Activated CD8-positive, alpha-beta memory T cell treated with anti-CD3 and anti-CD28 coated beads for 36 hours (primary cell): ENCODE measurements at regions not wholly inside any gene's neighbourhood (a gene's known extent, or its start where the extent isn't known, plus 50 kb on each side); places are given as distances from the start of the nearest gene placed in this dataset.

Source experiments
- CTCF ChIA-PET: fragments of 350-600 bp; sonication (Branson Sonifier 250); formaldehyde crosslinking; loops from one replicate; lab custom pipeline; 2021; ENCODE audit warnings: antibody characterized with exemption; lab: Charles Lee
- POLR2A ChIA-PET: fragments of 350-600 bp; sonication (Branson Sonifier 250); formaldehyde crosslinking; loops from one replicate; lab custom pipeline; 2021; ENCODE audit warnings: antibody characterized with exemption; lab: Charles Lee

DNA sequence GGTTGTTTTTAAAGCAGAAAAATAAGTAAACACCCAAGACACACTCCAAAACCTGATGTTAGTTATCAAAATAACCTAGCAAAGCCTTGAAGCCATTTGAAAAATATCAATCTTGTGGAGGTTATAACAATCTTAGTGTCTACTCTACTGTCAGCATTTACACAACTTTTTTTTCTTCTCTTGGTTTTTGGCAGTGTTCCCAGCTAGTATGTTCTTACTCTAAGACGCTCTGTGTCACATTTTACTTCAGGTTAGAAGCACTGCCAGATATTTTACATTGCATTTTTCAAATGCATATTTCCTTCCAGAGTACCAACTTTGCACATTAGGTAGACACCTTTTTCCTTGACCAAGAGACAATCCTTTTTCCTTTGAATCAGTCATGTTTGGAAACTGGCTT, 114.0 kb upstream of the INPP4B start:
- CTCF ChIA-PET = no interaction called here

DNA sequence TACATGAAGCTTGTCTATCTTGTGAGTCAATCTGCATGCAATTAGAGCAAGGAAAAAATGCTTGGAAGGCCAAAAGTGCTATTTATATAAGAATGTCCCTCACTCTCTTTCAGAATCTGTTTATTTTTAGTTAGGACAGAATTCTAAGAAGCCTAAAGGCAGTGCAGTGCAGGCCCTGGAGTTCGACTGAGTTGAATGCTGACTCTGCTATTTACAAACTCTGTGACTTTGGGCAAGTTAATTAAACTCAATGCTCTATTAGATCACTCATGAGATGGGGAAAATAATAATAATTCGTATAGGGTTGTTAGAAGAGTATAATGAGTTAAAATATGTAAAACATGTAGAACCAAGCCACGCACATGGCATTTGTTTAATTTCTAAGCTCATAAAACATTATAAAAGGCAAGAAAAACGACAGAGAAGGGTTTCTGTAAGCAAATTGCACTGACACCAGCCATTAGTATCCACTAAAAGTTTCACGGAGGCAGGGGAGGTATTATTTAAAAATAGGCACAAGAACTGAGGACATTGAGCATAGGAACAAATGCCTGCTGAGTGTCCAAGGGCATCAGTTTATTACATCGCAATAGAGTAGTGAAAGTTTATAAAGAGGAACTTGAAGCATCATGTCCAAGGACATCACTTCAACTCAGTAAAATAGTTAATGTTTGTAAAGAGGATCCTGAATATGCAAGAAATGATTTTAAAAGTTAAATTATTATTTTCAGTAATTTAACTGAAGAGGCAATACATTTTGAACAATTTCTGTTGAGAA, 115.0 kb upstream of the INPP4B start:
- ChIA-PET POLR2A (no interaction called here), CTCF (no interaction called here)

More for the DNA sequence above, 114.0 kb upstream of the INPP4B start:
- POLR2A ChIA-PET = no interaction called here

DNA sequence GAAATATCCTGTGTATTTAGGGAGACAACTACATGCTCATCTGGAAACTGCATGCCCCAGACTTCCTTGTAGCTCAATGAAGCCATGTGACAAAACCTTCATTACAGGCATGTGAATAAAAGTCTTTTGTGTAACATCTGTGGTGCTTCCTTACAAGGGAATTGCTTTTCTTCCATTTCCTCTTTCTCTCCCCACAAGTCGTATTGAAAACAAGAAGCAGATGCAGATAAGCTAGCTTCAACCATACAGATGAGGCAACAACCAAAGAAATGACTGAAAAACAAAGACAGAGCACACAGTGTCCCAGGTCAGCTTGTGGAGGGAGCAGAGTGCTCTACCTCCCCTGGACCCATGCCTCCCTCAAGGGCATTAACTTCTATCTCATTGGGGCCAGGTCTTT, 115.8 kb upstream of the INPP4B start:
- ChIA-PET POLR2A (no interaction called here), CTCF (no interaction called here)

DNA sequence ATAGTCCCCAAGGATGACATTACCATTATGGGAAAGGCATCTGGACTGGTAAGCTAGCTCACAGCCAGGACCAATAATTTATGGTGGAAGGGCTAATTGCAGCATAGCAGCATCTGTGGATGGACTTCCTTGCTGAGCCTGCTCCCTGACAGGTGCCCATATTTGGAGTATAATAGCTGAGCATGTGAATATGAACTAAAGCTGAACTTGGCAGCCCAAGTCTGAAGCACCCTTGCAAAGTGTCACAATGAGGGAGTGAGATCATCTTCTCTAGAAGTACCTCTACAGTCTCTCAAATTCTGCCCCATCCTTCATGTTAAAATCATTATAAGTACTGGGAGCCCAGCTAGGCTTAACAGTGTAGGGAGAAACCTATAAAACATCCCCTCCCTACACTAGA, 128.2 kb upstream of the INPP4B start:
- CTCF ChIA-PET = no interaction called here
- POLR2A ChIA-PET = no interaction called here

DNA sequence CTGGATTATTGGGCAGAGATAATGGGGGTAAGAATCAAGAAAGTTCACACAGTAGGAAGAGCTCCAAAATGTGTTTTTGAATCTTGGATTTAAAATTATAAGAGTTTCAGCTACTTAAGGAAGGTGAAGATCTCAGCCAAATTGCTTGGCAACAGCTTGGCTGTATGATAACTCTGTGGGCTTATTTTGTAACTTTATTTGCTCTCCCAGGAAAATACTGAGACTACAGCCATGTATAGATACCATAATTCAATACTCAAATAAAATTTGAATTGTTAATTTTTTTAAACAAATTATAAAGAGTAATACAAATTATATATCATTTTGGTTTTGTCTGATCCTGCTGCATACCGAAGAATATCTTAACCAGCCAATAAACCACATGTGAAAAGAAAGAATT, 129.5 kb upstream of the INPP4B start:
- ChIA-PET CTCF (no interaction called here), POLR2A (no interaction called here)

DNA sequence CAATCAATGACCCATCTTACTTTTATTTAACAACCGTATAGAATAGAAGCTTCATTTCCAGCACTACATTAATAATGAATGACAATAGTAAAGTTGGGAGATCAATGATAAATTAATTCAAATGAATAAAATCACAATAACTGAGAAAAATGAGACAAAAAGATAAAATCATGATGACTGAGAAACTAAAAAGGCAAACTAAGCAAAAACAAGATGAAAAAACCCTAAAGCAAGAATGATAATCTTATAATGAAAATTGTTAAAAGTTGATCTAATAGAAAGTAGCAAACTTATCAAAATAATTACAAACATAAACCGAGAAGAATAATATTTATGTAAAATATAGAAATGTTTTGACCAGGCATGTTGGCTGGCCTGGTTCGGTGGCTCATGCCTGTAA, 130.4 kb upstream of the INPP4B start:
- ChIA-PET CTCF (no interaction called here), POLR2A (no interaction called here)

DNA sequence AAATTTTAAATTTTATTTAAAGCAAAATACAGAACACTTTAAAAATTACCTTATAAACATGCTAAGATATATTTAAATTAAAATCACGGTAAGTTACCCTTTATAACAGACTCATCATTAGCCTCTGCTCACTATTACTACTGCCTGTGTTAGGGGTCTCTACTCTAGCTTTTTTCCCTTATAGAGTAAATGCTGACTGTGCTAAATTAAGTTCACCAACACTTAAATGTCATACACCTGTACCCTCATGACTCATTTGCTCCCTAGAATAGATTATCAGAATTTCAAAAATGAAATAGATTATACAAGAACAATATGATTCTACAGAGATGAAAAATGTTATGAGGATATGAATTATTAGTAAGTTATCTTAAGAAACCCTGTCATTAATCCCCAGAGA, 131.1 kb upstream of the INPP4B start:
- CTCF ChIA-PET = no interaction called here

DNA sequence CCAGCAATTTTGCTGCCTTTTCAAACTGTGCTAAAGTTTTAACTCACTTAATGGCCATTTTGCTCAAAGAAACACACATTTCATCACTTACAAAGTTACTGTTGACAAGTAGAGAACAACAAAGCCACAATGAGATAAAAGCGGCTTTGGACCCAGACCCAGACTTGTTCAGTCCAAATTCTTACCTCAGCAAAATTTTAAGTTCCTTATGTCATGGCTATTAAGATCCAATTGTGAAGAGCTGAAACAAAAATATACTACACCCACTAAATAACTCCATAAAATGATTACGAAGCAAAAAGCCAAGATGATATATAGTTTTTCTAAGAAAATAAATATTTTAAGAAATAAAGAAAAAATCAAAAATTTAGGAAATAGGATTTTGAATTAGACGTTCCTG, 137.0 kb upstream of the INPP4B start:
- ChIA-PET POLR2A (no interaction called here), CTCF (no interaction called here)

More for the DNA sequence above, 131.1 kb upstream of the INPP4B start:
- POLR2A ChIA-PET = no interaction called here

DNA sequence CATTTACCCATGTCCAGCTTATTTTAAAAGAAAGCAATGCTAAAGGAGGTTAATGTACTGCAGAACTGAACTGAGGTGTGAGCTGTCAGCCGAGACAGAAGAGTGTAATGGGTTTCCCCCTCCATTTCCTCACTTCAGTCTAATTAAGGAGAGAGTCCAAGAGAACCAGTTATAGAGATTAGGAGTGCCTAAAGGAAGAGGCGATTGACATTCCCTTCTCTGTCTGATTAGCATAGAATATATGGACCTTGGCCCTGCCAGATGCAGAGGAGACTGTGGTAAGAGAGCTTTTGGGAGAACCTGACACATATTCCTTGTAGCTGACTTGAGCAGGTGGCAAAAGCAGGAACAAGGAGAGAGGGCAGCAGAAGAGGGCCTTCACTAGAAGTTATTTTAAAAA, 137.5 kb upstream of the INPP4B start:
- ChIA-PET POLR2A (no interaction called here), CTCF (no interaction called here)

DNA sequence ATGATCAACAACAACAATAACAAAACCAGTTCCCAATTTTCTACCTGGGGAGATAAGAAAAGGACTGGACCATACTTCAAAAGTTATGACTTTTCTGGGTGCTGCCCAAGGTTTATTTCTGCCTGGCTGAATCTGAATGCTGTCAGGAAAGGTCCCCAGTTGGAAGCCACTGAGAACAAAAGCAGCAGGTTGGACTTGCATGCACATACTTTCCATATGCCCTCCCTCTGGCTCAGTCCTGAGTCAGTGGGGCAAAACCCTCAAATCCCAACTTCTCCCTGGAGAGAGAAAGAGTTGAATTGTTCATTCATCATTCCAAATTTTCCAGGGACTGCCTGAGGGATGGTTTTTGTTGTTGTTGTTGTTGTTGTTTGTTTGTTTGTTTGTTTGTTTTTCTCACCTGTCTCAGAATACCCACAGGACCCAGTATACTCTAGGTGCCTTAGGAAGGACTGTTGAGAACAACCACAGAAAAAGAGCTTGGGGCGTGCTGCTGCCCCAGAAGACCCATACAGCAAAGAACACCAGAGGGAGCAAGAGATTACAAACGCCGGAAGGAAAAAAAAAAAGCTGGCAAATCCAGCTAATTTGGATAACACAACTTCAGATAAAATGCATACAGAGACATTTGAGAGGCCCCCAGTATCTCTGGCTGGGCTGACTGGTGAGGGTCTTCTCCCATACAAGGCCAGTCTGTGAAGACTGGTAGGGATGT, 138.9 kb upstream of the INPP4B start:
- ChIA-PET POLR2A (no interaction called here), CTCF (no interaction called here)

DNA sequence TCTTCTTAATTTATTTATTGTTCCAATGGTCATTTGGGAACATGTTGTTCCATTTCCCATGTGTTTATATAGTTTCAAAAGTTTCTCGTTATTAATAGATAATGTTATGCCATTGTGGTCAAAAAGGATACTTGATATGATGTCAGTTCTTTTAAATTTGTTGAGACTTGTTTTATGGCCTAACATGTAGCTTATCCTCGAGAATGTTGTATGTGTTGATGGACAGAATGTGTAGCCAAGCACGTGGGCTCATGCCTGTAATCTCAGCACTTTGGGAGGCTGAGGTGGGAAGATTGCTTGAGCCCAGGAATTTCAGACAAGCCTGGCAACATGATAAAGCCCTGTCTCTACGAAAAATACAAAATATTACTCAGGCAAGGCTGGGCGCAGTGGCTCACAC, 168.5 kb upstream of the USP38 start:
- ChIA-PET POLR2A (no interaction called here), CTCF (no interaction called here)

DNA sequence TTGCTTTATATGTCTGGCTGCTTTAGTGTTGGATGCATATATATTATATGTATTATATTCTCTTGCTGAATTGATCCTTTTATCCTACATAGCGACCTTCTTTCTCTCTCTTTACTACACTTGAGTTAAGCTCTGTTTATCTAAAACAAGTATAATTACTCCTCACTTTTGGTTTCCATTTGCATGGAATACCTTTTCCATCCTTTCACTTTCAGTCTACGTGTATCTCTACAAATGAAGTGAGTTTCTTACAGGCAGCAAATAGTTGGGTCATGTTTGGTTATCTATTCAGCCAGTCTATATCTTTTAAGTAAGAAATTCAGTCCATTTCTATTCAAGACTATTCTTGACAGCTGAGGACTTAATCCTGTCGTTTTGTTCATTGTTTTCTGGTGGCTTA, 167.5 kb upstream of the USP38 start:
- POLR2A ChIA-PET = no interaction called here
- CTCF ChIA-PET = no interaction called here

DNA sequence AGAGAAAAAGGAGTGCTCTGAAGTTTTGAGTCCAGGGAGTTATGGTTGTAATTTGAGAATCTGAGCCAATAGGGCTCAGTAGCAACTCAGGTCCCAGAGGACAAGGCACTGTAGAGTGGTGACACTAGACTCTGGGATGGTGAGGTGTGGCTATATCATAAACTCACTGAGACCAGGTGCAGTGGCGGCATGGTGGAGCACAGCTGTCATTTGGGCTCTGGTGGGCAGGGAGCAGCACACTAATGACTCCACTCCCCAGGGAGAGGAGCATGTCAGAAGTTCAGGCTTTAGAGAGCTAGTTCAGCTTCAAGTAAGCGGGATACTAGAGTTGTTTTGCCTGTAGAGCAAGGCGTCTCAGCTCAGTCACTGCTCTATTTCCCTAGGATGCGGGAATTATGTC, 165.4 kb upstream of the USP38 start:
- ChIA-PET CTCF (interaction anchor here (0.8 kb wide), 1 partner anchor 11 kb away, joined by 5 read pairs; no protein-coding TSS in a partner anchor), POLR2A (no interaction called here)

DNA sequence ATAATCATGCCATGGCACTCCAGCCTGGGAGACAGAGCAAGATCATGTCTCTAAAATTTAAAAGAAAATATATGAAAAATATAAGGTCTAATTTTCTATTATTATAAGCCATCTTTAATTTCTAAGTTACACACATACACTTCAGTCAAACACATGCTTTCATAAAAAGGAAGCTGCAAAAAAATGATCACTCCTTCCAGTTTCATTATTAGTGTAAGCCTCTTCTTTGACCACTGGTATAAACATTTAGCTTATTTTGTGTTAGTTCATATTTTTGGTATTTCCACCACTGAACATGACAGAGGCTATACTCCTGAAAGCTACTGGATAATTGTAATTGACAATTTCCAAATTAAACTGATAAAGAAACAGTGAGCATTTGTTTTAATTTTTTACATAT, 163.3 kb upstream of the USP38 start:
- POLR2A ChIA-PET = no interaction called here
- CTCF ChIA-PET = no interaction called here

DNA sequence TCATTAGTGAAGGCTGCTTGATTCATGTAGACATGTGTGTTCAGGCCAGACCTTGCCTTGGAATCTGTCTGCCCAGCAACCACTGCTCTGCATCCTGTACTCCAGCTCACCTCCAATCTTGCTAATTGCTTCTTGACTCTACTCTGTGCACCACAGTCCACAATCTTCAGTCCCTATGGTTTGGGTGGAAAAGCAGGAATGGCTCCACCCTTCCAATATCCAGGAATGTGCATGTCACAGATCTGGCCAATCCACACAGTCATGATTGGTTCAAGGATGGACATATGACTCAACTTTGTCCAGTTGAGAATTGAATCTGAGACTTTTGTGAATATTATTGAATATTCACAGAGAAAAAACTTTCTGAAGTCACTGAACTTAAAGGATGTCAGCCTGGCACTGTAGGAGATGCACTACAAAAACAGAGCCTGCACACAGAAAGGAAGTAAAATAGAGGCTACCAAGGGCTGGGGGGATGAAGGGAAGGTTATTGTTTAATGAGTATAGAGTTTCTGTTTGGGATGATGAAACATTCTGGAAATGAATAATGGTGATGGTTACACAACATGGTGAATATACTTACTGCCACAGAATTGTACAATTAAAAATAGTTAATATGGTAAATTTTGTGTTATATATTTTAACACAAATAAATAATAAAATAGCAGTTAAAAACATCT, 161.3 kb upstream of the USP38 start:
- CTCF ChIA-PET = no interaction called here
- POLR2A ChIA-PET = no interaction called here

DNA sequence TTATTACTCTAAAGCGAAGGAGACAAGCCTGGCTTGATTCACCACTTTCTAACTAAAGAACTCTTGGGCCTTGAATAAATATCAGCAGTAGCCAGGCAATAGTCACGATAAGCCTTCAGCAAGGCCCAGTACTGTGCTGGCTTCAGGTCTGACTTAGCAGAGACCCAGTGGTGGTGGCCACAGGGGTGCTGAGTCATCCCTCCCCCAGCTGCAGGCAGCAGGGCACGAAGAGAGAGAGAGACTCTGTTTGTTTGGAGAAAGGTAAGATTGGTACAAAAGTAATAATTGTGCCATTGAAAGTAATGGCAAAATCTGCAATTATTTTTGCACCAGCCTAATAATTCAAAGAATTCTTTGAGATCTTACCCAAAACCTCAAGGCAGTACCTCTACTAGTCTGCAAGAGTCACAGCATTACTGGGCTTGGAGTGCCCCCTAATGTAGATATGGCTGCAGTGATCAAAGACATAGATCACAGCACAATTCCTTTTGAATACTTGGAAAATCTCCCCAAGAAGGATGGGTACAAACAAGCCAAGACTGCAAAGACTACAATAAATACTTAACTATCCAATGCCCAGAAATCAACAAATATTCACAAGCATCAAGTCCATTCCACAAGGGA, 159.5 kb upstream of the USP38 start:
- POLR2A ChIA-PET = no interaction called here
- CTCF ChIA-PET = no interaction called here

DNA sequence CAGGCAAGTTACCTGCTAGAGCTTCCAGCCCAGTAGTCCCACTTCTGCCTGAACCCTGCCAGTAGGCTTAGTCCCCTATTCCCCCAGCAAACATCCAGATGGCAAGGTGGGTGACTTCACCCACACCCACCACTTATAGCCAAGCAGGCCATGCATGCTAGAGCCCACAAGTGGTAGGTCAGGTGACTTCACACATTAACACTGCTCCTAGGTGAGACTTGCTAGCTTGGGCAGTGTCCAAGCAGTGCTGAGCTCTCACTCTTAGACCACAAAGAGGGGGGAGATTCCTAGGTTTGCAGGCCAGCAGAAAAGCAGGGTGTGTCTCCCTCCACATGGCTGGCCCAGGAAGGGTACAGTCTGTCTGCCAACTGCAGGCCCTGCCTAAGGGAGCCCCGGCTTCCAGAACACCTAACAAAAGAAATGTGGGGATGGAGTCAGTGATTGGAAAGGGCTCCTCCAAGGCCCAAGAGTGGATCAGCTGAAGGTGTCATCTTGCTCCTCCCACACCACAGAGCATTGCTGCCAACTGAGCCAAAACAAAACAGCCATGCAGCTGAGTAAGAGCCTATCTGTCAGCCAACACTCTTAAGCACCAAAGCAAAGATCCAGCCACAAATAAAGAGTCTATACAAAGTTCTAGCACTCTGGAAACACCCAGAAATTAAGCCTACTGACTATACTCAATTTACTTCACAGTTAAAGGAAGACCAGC, 158.1 kb upstream of the USP38 start:
- CTCF ChIA-PET = interaction anchor here (0.7 kb wide), 1 partner anchor 996 kb away, joined by 3 read pairs; no protein-coding TSS in a partner anchor
- POLR2A ChIA-PET = no interaction called here

DNA sequence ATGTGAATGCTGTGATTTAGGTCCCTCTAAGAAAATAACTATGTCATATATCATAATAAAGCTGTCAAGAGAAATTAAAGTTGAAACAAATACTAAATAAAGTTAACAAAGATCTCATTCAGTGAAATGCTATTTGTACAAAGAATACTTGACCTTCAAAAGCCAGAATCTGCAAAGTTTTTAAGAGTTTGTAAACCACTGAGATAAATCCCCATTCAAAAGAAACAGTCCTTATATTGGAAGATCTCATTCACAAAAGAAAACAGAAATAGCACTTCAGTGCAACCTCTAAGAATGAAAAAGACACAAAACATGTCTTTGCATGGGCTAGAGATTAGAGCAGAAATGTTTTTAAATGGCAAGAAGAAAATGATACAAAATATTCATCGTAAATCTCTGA, 149.1 kb upstream of the USP38 start:
- ChIA-PET POLR2A (no interaction called here), CTCF (no interaction called here)

DNA sequence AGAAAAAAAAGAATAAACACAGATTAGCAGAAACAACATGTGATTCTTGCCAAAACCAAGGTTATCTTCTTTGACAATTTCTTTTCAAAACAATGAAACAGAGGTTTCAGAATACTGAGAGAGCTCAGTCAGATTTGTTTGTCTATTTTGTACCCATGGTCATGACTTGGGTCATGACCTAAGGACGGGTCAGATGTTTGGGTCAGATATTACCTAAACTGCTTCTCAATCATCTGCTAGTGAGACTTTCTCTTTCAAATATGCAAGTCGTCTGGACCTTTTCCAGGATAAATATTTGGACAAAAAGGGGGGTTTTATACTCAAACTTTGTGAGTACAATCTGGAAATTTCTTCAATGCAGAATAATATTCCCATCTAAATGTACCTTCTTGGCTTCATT, 148.3 kb upstream of the USP38 start:
- POLR2A ChIA-PET = no interaction called here
- CTCF ChIA-PET = no interaction called here

DNA sequence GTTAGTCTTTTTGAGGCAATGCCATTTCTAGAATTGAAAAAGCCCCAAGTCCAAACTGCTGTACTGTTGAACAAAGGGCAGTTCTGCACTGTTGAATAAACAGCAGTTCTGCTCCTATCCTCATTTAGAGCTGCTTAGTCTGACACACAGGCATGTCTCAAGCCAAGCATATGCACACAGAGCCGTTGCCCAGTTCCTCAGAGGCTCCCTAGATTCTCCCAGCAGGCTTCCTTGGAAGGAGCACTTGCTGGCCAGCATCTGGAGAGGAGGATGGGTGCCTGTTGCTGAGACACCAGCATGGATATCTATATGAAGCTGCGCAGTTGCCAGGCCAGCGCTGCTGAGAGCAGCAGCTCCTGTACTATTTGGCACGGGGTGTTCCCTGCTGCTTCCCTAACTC, 138.3 kb upstream of the USP38 start:
- CTCF ChIA-PET = no interaction called here
- POLR2A ChIA-PET = no interaction called here
